ENCODE measurements at regions not wholly inside any gene's neighbourhood (a gene's known extent, or its start where the extent isn't known, plus 50 kb on each side); places are given as distances from the start of the nearest gene placed in this dataset.

- no peaks in the 10 kb centered on the region for H3K4me1 ChIP-seq (replicated peaks in 1 of 2)
- no peak overlapping the region for H3K4me3 ChIP-seq
- TF ChIP-seq CTCF (IDR thresholded peaks at IDR 0.05) (no peak), POLR2A (IDR thresholded peaks at IDR 0.05) (no peak)
- 81 to 90% (median 86%) methylated on average over 6 of the region's 6 CpGs for WGBS, 4 donors
- H3K27me3 ChIP-seq = no peaks in the 10 kb centered on the region
- no peak overlapping the region for H3K27ac ChIP-seq
- no peaks in the 10 kb centered on the region for H3K36me3 ChIP-seq (replicated peaks in 1 of 2)
- peaks cover 0 to 5% (median 0%) of the 10 kb centered on the region in 3 donors for H3K9me3 ChIP-seq (replicated peaks in 1 of 3)
- no peak for DNase-seq
- intact Hi-C loops (cut with DNase I) = no loop called here
These were observed 556.2 kb downstream of the TLE4 start for GRCh38 chr9:80127920-80128319.

DNA sequence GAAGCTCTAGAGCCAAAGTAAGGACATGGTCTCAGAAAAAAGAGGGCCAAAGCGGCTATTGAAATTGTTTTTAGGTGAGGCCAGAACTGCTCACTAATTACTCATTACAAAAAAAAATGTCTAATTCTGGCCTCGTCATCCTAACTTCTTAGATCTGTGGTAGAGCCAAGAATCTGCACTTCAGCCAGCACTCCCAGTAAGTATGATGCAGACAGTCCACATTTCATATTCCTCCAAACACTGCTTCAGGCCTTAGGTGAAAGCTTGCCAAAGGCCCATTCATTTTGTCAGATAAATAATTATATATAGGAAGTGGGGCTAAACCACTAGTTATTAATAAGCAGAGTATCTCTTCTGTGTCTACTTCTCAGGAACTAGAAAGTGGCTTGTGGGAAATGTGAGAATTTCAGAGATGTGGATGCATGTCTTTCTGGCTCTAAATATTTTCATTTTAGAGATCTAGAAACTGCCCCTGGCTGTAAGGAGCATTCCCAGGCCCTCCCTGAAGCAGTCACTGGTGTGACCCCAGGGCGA, 554.0 kb downstream of the TLE4 start:
- H3K4me3 ChIP-seq = no peak overlapping the region
- H3K27me3 ChIP-seq = no peaks in the 10 kb centered on the region
- no peaks in the 10 kb centered on the region for H3K4me1 ChIP-seq (replicated peaks in 1 of 2)
- no peaks in the 10 kb centered on the region for H3K36me3 ChIP-seq (replicated peaks in 1 of 2)
- WGBS, 4 donors = 75 to 77% (median 76%) methylated on average over 3 of the region's 3 CpGs
- no peak overlapping the region for H3K27ac ChIP-seq
- DNase-seq = no peak
- intact Hi-C loops (cut with DNase I) = no loop called here
- H3K9me3 ChIP-seq (replicated peaks in 1 of 3) = peaks cover 0 to 5% (median 0%) of the 10 kb centered on the region in 3 donors
- TF ChIP-seq POLR2A (IDR thresholded peaks at IDR 0.05) (no peak), CTCF (IDR thresholded peaks at IDR 0.05) (no peak)

DNA sequence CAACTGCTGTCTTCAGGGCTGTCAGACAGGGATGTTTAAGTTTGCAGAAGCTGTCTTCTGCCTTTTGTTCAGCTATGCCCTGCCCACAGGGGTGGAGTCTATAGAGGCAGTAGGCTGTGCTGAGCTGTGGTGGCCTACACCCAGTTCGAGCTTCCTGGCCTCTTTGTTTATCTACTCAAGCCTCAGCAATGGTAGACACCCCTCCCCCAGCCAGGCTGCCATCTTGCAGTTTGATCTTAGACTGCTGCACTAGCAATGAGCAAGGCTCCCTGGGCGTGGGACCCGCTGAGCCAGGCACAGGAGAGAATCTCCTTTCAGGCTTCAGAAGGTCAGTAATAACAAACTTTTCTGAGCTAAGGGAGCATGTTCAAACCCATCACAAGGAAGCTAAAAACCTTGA, 545.3 kb downstream of the TLE4 start:
- H3K4me1 ChIP-seq (replicated peaks in 1 of 2) = no peaks in the 10 kb centered on the region
- no peaks in the 10 kb centered on the region for H3K36me3 ChIP-seq (replicated peaks in 1 of 2)
- no peaks in the 10 kb centered on the region for H3K27me3 ChIP-seq
- intact Hi-C loops (cut with DNase I) = no loop called here
- no peak for TF ChIP-seq CTCF (IDR thresholded peaks at IDR 0.05)
- no peak for TF ChIP-seq POLR2A (IDR thresholded peaks at IDR 0.05)
- H3K4me3 ChIP-seq = no peak overlapping the region
- DNase-seq = no peak
- H3K27ac ChIP-seq = no peak overlapping the region
- 59 to 81% (median 63%) methylated on average over 2 to 3 of the region's 3 CpGs for WGBS, 4 donors
- H3K9me3 ChIP-seq (replicated peaks in 1 of 3) = no peaks in the 10 kb centered on the region

DNA sequence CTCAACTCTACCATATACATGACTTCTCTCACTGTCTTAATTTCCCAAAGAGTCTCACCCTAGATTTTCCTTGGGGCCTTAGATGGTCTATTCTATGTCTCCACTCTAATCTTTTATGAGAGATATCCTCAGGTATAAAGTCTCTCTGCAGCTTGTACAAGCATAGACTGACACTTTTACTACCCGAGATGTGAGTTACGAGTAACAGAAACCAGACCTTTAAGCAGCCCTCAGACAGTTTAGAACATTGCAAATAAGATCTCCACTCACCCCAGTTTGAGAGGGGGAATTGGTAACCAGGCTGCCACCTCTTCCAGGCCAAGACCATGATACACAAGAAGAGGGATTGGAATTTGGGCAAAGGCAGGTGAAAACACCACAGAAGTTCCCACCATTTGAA, 542.5 kb downstream of the TLE4 start:
- Histone ChIP-seq H3K4me3 (no peak overlapping the region), H3K9me3 (replicated peaks in 1 of 3) (no peaks in the 10 kb centered on the region), H3K4me1 (replicated peaks in 1 of 2) (no peaks in the 10 kb centered on the region), H3K27me3 (no peaks in the 10 kb centered on the region), H3K27ac (no peak overlapping the region), H3K36me3 (replicated peaks in 1 of 2) (no peaks in the 10 kb centered on the region)
- 38 to 67% (median 47%) methylated on average over 2 of the region's 2 CpGs for WGBS, 4 donors
- no peak for DNase-seq
- intact Hi-C loops (cut with DNase I) = no loop called here
- TF ChIP-seq POLR2A (IDR thresholded peaks at IDR 0.05) (no peak), CTCF (IDR thresholded peaks at IDR 0.05) (no peak)

All from adrenal gland (tissue), 9 donors.